ENCODE measurements at regions not wholly inside any gene's neighbourhood (a gene's known extent, or its start where the extent isn't known, plus 50 kb on each side); places are given as distances from the start of the nearest gene placed in this dataset.

DNA sequence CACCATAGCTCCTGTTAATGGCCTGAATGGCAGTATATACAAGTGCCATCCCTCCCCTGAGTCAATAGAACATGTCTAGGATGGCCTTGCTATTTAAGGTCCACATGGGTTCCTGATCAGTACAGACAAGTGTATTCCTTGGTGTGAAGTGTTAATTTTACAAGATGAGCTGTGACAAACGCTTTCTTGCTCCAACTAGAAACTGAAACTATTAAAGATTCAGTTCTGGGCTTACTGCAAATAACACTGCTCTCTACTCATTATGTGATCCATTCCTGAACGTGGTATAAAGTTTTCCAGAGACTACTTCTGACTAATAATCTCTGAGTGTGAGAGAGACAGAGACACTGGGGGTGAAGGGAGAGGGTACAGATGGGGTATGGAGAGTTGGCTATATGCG is 198.0 kb upstream of the FBXL4 start:
- FAIRE-seq (no peak), ATAC-seq (no peak), DNase-seq (ENCODE audit: extremely low read depth in 1 of 4, low spot score in 3 of 4) (no peak)
- H3K9ac ChIP-seq (ENCODE audit: insufficient read depth in 1 of 2, low read depth in 2 of 2, low read length in 2 of 2): no peak overlapping the region
- peaks cover 0 to 2% of the 10 kb centered on the region in 2 experiments; a peak in 1 of 5 replicates for H3K27me3 ChIP-seq (ENCODE audit: control insufficient read depth in 2 of 2, insufficient read depth in 2 of 2, low read length in 2 of 2)
- POLR2A ChIA-PET: interaction anchor here (0.6 kb wide), 1 partner anchor 835 kb away, joined by 3 read pairs; no protein-coding TSS in a partner anchor
- H3K4me1 ChIP-seq (replicated peaks in 1 of 2; ENCODE audit: control insufficient read depth in 2 of 2, insufficient read depth in 2 of 2, low read length in 2 of 2): no peaks in the 10 kb centered on the region
- H3K27ac ChIP-seq (ENCODE audit: extremely low read depth, low read depth, low read length): no peak overlapping the region
- no peaks in the 10 kb centered on the region for H3K9me3 ChIP-seq (replicated peaks; ENCODE audit: control insufficient read depth, insufficient read depth, low read depth, low read length)
- no peaks in the 10 kb centered on the region for H4K20me1 ChIP-seq (replicated peaks; ENCODE audit: control insufficient read depth, insufficient read depth, low read length)
- no peaks in the 10 kb centered on the region for H3K79me2 ChIP-seq (ENCODE audit: control insufficient read depth, insufficient read depth, low read length)
- no TSS peak for BruUV-seq (replicated peaks)
- no peaks in the 10 kb centered on the region for H3K36me3 ChIP-seq (ENCODE audit: control insufficient read depth, insufficient read depth, low read length)
- H2AFZ ChIP-seq (ENCODE audit: low read depth, low read length): no peak overlapping the region
- H3K4me3 ChIP-seq: no peak overlapping the region
- in situ Hi-C loops (cut with MboI) (no loop called here), intact Hi-C loops (cut with micrococcal nuclease) (no loop called here)
- WGBS (ENCODE audit: insufficient coverage, low coverage, missing lambda C conversion rate): 0% methylated on average over 3 of the region's 3 CpGs
- no peak for TF ChIP-seq CHD2 (IDR thresholded peaks at IDR 0.05; ENCODE audit: low read depth, low read length)
- no peak for TF ChIP-seq ZNF75A (CRISPR knock-in tag; IDR thresholded peaks at IDR 0.05)
- no peak for TF ChIP-seq CCNT2 (IDR thresholded peaks at IDR 0.05; ENCODE audit: borderline replicate concordance, extremely low read depth, insufficient read length, low read depth, low read length)
- no peak for TF ChIP-seq CEBPB (tag; IDR thresholded peaks at IDR 0.05)
- TF ChIP-seq SOX6 (IDR thresholded peaks at IDR 0.05): no peak
- TF ChIP-seq NCOA1 (IDR thresholded peaks at IDR 0.05; ENCODE audit: low read depth): no peak
- TF ChIP-seq ETV5 (CRISPR knock-in tag; IDR thresholded peaks at IDR 0.05; ENCODE audit: low read depth): no peak
- TF ChIP-seq SREBF2 (CRISPR knock-in tag; IDR thresholded peaks at IDR 0.05): no peak
- TF ChIP-seq SMAD4 (CRISPR knock-in tag; conservative IDR thresholded peaks at IDR 0.05): no peak
- no peak for TF ChIP-seq EGR1 (conservative IDR thresholded peaks at IDR 0.05)
- H3K4me2 ChIP-seq (ENCODE audit: insufficient read depth, low read length): no peak overlapping the region
- CTCF ChIA-PET (ENCODE audit: low intra/inter-chr PET ratio): no interaction called here
- no peaks in the 10 kb centered on the region for H3K9me1 ChIP-seq (ENCODE audit: control insufficient read depth, insufficient read depth, low read length)

Data from K562 (cell line).